ENCODE measurements at regions not wholly inside any gene's neighbourhood (a gene's known extent, or its start where the extent isn't known, plus 50 kb on each side); places are given as distances from the start of the nearest gene placed in this dataset.

GRCh38 chr4:100945789-100946188 lies 401.5 kb downstream of the PPP3CA start:
- TF ChIP-seq CTCF (conservative IDR thresholded peaks at IDR 0.05) (no peak), EZH2 (IDR thresholded peaks at IDR 0.05; ENCODE audit: low read depth) (no peak)
